ENCODE measurements at regions not wholly inside any gene's neighbourhood (a gene's known extent, or its start where the extent isn't known, plus 50 kb on each side); places are given as distances from the start of the nearest gene placed in this dataset.
"Not testable (repeated sequence)": the region's sequence is repeated elsewhere in the genome, so short reads cannot be mapped to it uniquely, and the experiment has no call there.

- peak; percentile 77 for DNase-seq
Measured at GRCh38 chr16:26598061-26598460, 468.7 kb upstream of the C16orf82 start.

GRCh38 chr16:26598998-26599784 lies 467.5 kb upstream of the C16orf82 start:
- DNase-seq: no peak

GRCh38 chr16:26599785-26600104 lies 467.0 kb upstream of the C16orf82 start:
- no peak for DNase-seq

GRCh38 chr16:26601335-26601734 lies 465.4 kb upstream of the C16orf82 start:
- DNase-seq: no peak

- no peak for DNase-seq
Measured at GRCh38 chr16:26605626-26606271, 461.0 kb upstream of the C16orf82 start.

- DNase-seq: no peak
Measured at GRCh38 chr16:26606381-26607150, 460.2 kb upstream of the C16orf82 start.

GRCh38 chr16:26614237-26614841 lies 452.4 kb upstream of the C16orf82 start:
- no peak for DNase-seq

- no peak for DNase-seq
Measured at GRCh38 chr16:26623442-26623841, 443.3 kb upstream of the C16orf82 start.

GRCh38 chr16:26627958-26628357 lies 438.8 kb upstream of the C16orf82 start:
- DNase-seq: no peak

- DNase-seq: not testable (repeated sequence)
Measured at GRCh38 chr16:26631365-26631764, 435.4 kb upstream of the C16orf82 start.

GRCh38 chr16:26642047-26642664 lies 424.6 kb upstream of the C16orf82 start:
- no peak for DNase-seq

GRCh38 chr16:26643519-26643918 lies 423.2 kb upstream of the C16orf82 start:
- no peak for DNase-seq

GRCh38 chr16:26644912-26645543 lies 421.7 kb upstream of the C16orf82 start:
- no peak for DNase-seq

GRCh38 chr16:26645614-26646013 lies 421.1 kb upstream of the C16orf82 start:
- peak; percentile 11 for DNase-seq

GRCh38 chr16:26647870-26648269 lies 418.9 kb upstream of the C16orf82 start:
- no peak for DNase-seq

GRCh38 chr16:26648851-26649250 lies 417.9 kb upstream of the C16orf82 start:
- no peak for DNase-seq

GRCh38 chr16:26649381-26650045 lies 417.2 kb upstream of the C16orf82 start:
- DNase-seq: no peak

- no peak for DNase-seq
Measured at GRCh38 chr16:26651464-26651863, 415.3 kb upstream of the C16orf82 start.

GRCh38 chr16:26651884-26652283 lies 414.8 kb upstream of the C16orf82 start:
- DNase-seq: no peak

- DNase-seq: no peak
Measured at GRCh38 chr16:26658486-26658885, 408.2 kb upstream of the C16orf82 start.

- DNase-seq: no peak
Measured at GRCh38 chr16:26658915-26659314, 407.8 kb upstream of the C16orf82 start.

GRCh38 chr16:26664086-26664485 lies 402.6 kb upstream of the C16orf82 start:
- DNase-seq: no peak
